CD4-positive, alpha-beta T cell treated with Interleukin-10 for 1 hour (primary cell): ENCODE measurements at regions not wholly inside any gene's neighbourhood (a gene's known extent, or its start where the extent isn't known, plus 50 kb on each side); places are given as distances from the start of the nearest gene placed in this dataset.
"Not testable (repeated sequence)": the region's sequence is repeated elsewhere in the genome, so short reads cannot be mapped to it uniquely, and the experiment has no call there.

Source experiments
- DNase-seq: peaks from one replicate; pipeline ENCODE4 v3.0.0-alpha.2; 2020

DNA sequence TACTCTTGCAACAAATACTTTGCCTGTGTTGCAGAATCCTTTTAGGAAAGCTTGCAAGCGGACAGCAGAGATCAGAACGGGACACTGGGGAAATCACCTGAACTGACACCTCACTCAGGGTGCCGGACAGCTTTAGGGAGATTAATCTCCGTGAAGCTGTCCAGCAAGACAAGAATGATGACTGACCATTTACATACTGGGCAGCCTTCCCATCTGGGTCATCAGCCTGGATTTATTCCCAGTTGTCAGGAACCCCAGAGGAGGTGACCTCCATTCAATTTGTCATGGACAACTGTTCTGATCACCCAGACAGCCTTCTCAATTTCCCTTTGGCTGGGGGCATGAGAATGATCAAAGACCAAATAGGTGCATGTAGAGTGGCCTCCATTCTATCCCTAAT, 93.0 kb upstream of the EGFL6 start:
- DNase-seq, result no peak

- DNase-seq, result peak; percentile 23
These were observed 95.3 kb upstream of the EGFL6 start for GRCh38 chrX:13474164-13474516.

GRCh38 chrX:13473442-13474163, 95.8 kb upstream of the EGFL6 start:
- peak; percentile 13 for DNase-seq

- DNase-seq, result no peak
These were observed 96.4 kb upstream of the EGFL6 start for GRCh38 chrX:13472975-13473374.

DNA sequence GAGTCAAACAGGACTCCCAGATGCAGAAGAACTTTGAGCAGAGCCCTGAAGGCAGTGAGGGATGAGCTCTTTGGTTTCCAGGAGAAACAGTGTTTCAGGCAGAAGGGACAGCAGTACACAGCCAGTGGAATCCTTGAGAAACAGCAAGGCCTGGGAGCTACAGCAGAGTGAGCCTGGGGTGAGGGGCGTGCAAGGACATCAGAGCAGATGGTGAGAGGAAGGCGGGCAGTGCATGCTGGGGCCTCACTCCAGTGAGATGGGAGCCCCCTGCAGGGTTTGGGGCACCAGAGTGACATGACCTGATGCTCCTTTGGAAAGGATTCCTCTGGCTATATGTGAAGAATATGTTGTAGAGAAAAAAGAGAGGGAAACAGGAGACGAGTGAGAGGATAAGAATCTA, 98.1 kb upstream of the EGFL6 start:
- DNase-seq, result no peak

- no peak for DNase-seq
These were observed 98.8 kb upstream of the EGFL6 start for GRCh38 chrX:13470685-13470977.

- no peak for DNase-seq
These were observed 99.3 kb upstream of the EGFL6 start for GRCh38 chrX:13469963-13470684.

- no peak for DNase-seq
These were observed 101.3 kb upstream of the EGFL6 start for GRCh38 chrX:13468096-13468495.

GRCh38 chrX:13467243-13467642, 102.2 kb upstream of the EGFL6 start:
- no peak for DNase-seq

DNA sequence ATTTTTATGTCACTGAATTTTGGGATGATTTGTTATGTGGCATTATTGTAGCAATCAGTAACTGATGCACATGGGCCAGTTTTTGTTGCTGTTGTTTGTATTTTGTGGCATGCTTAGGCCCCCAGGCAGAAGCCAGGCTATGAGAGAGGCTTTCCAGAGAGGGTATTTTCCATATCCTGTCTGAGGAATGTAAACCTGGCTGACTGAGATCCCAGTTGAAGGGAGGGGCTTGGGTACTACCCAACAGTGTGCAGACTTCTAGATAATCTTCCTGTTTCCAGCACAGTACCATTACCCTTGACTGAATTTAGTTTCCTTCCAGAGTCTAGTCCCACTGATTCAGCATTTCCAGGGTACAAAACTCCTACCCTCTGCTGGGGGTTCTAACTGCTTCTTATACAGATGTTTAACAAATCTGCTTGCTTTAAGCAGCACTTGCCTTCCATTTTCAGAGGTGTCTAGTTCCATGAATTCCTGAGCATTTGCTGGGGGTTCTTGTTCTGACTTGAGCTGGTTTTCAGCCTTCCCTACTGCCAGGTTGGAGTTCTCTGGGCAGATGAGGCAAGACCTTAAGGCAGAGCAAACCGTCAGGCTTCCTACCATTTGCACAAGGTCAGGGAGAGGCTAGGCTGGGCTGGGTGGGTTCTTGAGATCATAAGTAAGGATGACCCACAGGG, 104.7 kb upstream of the EGFL6 start:
- DNase-seq, result no peak

GRCh38 chrX:13463608-13464007, 105.8 kb upstream of the EGFL6 start:
- no peak for DNase-seq

- no peak for DNase-seq
These were observed 117.1 kb upstream of the EGFL6 start for GRCh38 chrX:13452283-13452682.

- no peak for DNase-seq
These were observed 120.0 kb upstream of the EGFL6 start for GRCh38 chrX:13449441-13449840.

- DNase-seq, result no peak
These were observed 120.5 kb upstream of the EGFL6 start for GRCh38 chrX:13448941-13449340.

DNA sequence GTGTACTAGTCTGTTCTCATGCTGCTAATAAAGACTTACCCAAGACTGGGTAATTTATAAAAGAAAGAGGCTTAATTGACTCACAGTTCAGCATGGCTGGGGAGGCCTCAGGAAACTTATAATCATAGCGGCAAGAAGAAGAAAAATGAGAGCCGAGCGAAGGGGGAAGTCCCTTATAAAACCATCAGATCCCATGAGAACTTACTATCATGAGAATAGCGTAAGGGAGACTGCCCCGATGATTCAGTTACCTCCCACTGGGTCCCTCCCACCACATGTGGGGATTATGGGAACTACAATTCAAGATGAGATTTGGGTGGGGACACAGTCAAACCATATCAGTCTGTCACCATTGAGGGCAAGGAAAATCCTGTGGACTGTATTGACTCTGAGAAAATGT, 121.8 kb upstream of the ATXN3L start:
- not testable (repeated sequence) for DNase-seq

DNA sequence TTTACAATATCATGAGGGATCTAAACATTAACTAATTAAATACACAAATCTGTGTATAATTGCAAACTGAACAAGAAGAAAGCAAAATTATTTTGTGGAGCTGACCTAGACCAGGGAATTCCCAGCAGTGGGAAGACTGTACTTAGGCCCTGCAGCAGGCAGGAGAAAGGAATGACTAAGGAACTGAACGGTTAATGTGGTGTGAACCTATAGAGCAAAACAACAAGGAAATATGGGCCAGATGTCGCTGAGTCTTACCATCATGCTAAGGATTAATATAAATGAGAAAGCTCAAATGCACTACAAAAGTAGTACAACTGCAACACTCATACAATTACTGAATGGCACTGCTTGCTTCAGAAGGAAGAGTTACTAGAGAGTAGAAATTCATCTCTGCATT, 120.3 kb upstream of the ATXN3L start:
- no peak for DNase-seq

GRCh38 chrX:13433298-13433605, 113.4 kb upstream of the ATXN3L start:
- DNase-seq, result no peak

- DNase-seq, result no peak
These were observed 112.8 kb upstream of the ATXN3L start for GRCh38 chrX:13432414-13433297.

GRCh38 chrX:13430136-13430827, 110.4 kb upstream of the ATXN3L start:
- DNase-seq, result no peak

GRCh38 chrX:13428053-13428786, 108.4 kb upstream of the ATXN3L start:
- no peak for DNase-seq

GRCh38 chrX:13427441-13428052, 107.7 kb upstream of the ATXN3L start:
- DNase-seq, result no peak
